CD4-positive, alpha-beta T cell (primary cell): ENCODE measurements at regions not wholly inside any gene's neighbourhood (a gene's known extent, or its start where the extent isn't known, plus 50 kb on each side); places are given as distances from the start of the nearest gene placed in this dataset.

Experiments
- ATAC-seq: fragments of 200-7000 bp; cut with Tn5 transposase; one replicate; pipeline ENCODE4 v1.10.0; 2022; ENCODE audit warnings: mild to moderate bottlenecking; ENCODE audit not compliant: poor library complexity
- CTCF ChIA-PET: fragments of 350-600 bp; sonication (Branson Sonifier 250); formaldehyde crosslinking; loops from one replicate; lab custom pipeline; 2021; ENCODE audit warnings: antibody characterized with exemption, inconsistent platforms; lab: Charles Lee
- POLR2A ChIA-PET: fragments of 350-600 bp; sonication (Branson Sonifier 250); formaldehyde crosslinking; loops from one replicate; lab custom pipeline; 2021; ENCODE audit warnings: antibody characterized with exemption, inconsistent platforms; lab: Charles Lee
- DNase-seq, 14 experiments: peaks; one replicate each; pipeline ENCODE4 v3.0.0-alpha.2; 2013 to 2020; ENCODE audit warnings: mixed read lengths in 2 of 14
- H3K27ac ChIP-seq, 2 donors: one replicate each; pipeline versions ENCODE4 v1.5.1 to v1.7.0; 2013; ENCODE audit warnings: low read length in 2 of 2, low read depth in 1 of 2, mild to moderate bottlenecking in 1 of 2
- H3K27me3 ChIP-seq, 2 experiments: 1 replicate in 1 of 2; 2 replicates in 1 of 2; pipeline versions ENCODE4 v1.6.1 to v1.7.0; 2013; ENCODE audit warnings: low read length in 2 of 2, control low read depth in 1 of 2, mild to moderate bottlenecking in 1 of 2, moderate library complexity in 1 of 2; ENCODE audit not compliant: insufficient read depth in 2 of 2, control insufficient read depth in 1 of 2
- H3K36me3 ChIP-seq: one replicate; pipeline ENCODE4 v1.6.1; 2013; ENCODE audit warnings: low read length, control low read depth; ENCODE audit not compliant: insufficient read depth
- H3K4me1 ChIP-seq: one replicate; pipeline ENCODE4 v1.6.1; 2013; ENCODE audit warnings: low read length, control low read depth; ENCODE audit not compliant: insufficient read depth
- H3K4me3 ChIP-seq: one replicate; pipeline ENCODE4 v1.5.1; 2013; ENCODE audit warnings: mild to moderate bottlenecking, low read length, moderate library complexity
- H3K9me3 ChIP-seq, 2 experiments: 1 replicate in 1 of 2; 2 replicates in 1 of 2; pipeline versions ENCODE4 v1.6.1 to v1.7.0; 2013; ENCODE audit warnings: low read length in 2 of 2, mild to moderate bottlenecking in 2 of 2, control low read depth in 1 of 2, moderate library complexity in 1 of 2; ENCODE audit not compliant: control insufficient read depth in 1 of 2, insufficient read depth in 1 of 2
- H3K27ac Mint-ChIP-seq: one replicate; pipeline ENCODE4 v1.8.0; 2020; ENCODE audit warnings: mixed read lengths
- H3K27me3 Mint-ChIP-seq: one replicate; pipeline ENCODE4 v1.8.0; 2021; ENCODE audit warnings: mixed read lengths
- H3K36me3 Mint-ChIP-seq: one replicate; pipeline ENCODE4 v1.8.0; 2021; ENCODE audit warnings: low read depth, mixed read lengths
- H3K4me1 Mint-ChIP-seq: one replicate; pipeline ENCODE4 v1.8.0; 2021; ENCODE audit warnings: low read depth, mixed read lengths
- H3K4me3 Mint-ChIP-seq: one replicate; pipeline ENCODE4 v1.8.0; 2020; ENCODE audit warnings: mild to moderate bottlenecking, mixed read lengths
- H3K9me3 Mint-ChIP-seq: one replicate; pipeline ENCODE4 v1.8.0; 2020; ENCODE audit warnings: mixed read lengths
- intact Hi-C, 2 experiments: fragments of 100-400 bp; cut with DNase I in 1 of 2; cut with micrococcal nuclease in 1 of 2; formaldehyde crosslinking; loops; one replicate each; pipeline versions ENCODE4 v1.15.1 to v1.9.0; 2023 to 2025; cut with DNase I, micrococcal nuclease
- TF ChIP-seq, protein P1 (sequence below): fragments of 200-600 bp; IDR thresholded peaks from one replicate; pipeline ENCODE4 v1.8.0; 2022; ENCODE audit warnings: antibody characterized with exemption, mild to moderate bottlenecking

DNA sequence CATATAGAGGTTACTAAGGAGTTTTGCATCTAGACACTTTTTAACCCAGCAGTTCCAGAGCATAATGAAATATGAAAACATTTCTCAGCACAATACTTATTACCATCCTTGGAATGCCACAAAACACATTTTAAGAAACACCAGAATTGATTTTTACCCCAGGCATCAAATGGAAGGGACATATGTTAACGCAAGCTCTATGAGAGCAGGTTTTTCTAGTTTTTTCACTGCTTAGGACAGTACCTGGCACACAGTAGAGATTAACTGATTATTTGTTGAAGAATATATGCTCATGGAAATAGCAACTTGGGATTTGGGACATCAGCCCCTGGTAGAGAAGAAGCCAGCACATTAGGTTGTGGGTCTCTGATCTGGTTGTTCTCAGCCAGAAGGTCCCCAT, 67.0 kb upstream of the ARID5B start:
- POLR2A ChIA-PET = interaction anchor here (1.2 kb wide), 1 partner anchor 34 kb away, joined by 3 read pairs; no protein-coding TSS in a partner anchor
- H3K27me3 Mint-ChIP-seq = no peaks in the 10 kb centered on the region
- CTCF ChIA-PET = no interaction called here
- TF ChIP-seq, protein P1, sequence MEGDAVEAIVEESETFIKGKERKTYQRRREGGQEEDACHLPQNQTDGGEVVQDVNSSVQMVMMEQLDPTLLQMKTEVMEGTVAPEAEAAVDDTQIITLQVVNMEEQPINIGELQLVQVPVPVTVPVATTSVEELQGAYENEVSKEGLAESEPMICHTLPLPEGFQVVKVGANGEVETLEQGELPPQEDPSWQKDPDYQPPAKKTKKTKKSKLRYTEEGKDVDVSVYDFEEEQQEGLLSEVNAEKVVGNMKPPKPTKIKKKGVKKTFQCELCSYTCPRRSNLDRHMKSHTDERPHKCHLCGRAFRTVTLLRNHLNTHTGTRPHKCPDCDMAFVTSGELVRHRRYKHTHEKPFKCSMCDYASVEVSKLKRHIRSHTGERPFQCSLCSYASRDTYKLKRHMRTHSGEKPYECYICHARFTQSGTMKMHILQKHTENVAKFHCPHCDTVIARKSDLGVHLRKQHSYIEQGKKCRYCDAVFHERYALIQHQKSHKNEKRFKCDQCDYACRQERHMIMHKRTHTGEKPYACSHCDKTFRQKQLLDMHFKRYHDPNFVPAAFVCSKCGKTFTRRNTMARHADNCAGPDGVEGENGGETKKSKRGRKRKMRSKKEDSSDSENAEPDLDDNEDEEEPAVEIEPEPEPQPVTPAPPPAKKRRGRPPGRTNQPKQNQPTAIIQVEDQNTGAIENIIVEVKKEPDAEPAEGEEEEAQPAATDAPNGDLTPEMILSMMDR = no peak
- no peaks in the 10 kb centered on the region for H3K27me3 ChIP-seq
- H3K27ac ChIP-seq = no peak overlapping the region
- H3K4me3 Mint-ChIP-seq = no peak overlapping the region
- no peak overlapping the region for H3K27ac Mint-ChIP-seq
- no peaks in the 10 kb centered on the region for H3K36me3 ChIP-seq
- H3K4me1 ChIP-seq = no peaks in the 10 kb centered on the region
- DNase-seq (no peak), ATAC-seq (no peak)
- H3K9me3 Mint-ChIP-seq = no peaks in the 10 kb centered on the region
- intact Hi-C loops = loop anchor here (2.0 to 10.0 kb wide), 3 partner anchors 84 to 1020 kb away; no protein-coding TSS in a partner anchor
- H3K9me3 ChIP-seq = no peaks in the 10 kb centered on the region
- H3K4me3 ChIP-seq = no peak overlapping the region
- peaks cover 14% of the 10 kb centered on the region for H3K4me1 Mint-ChIP-seq
- H3K36me3 Mint-ChIP-seq = no peaks in the 10 kb centered on the region

GRCh38 chr10:61835069-61835945, 66.2 kb upstream of the ARID5B start:
- Histone ChIP-seq H3K9me3 (no peaks in the 10 kb centered on the region), H3K27me3 (no peaks in the 10 kb centered on the region), H3K4me3 (no peak overlapping the region), H3K36me3 (no peaks in the 10 kb centered on the region), H3K27ac (no peak overlapping the region), H3K4me1 (no peaks in the 10 kb centered on the region)
- no peaks in the 10 kb centered on the region for H3K36me3 Mint-ChIP-seq
- H3K4me3 Mint-ChIP-seq = no peak overlapping the region
- TF ChIP-seq, protein P1 = peak; percentile 48
- intact Hi-C loops = loop anchor here (2.0 to 10.0 kb wide), 4 partner anchors 83 to 1021 kb away; no protein-coding TSS in a partner anchor
- no peaks in the 10 kb centered on the region for H3K27me3 Mint-ChIP-seq
- H3K4me1 Mint-ChIP-seq = peaks cover 14% of the 10 kb centered on the region
- ChIA-PET CTCF (no interaction called here), POLR2A (no interaction called here)
- peak in 3 of 14 experiments; percentile 41 to 47 (median 41) for DNase-seq
- H3K27ac Mint-ChIP-seq = no peak overlapping the region
- ATAC-seq = no peak
- H3K9me3 Mint-ChIP-seq = no peaks in the 10 kb centered on the region

DNA sequence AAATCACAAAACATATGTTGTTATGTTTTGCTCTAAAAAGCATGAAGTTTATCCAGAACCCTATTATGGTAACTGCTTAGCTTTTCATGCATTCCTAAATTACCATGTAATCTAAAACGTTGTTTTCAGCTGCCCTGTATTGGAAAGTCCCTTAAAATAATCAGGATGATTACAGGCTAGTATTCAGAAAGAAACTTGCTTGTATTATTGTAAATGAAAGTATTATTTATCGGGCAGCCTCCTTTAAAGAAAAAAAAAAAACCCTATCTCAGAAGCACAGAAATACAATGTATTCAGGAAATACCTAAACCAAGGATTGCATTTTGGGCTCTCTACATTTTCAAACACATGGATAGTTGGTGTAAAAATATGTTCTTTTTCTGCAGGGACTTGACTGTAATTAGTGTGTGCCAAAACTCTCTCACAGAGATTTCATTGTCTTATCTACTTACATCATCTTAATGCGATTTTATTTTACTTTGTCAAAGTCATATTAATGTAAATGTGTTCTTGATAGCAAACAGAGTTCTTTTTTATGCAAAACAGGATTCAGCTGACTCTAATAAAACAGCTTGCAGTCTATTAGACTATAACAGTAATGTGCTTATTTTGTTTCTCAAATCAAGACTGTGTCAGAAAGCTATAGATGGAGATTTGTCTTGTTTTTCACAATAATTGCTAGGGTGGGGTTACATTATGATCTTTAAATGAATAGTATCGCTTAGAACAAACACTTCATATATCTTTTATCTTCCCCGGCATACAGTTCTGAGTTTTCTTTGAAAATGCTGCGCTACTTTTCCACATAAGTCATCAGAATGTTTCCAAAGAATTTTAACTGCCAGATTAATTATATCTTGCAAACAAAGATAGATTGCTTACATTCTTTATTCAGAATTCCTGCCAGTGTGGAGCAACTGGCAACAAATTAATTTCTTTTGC, 65.3 kb upstream of the ARID5B start:
- ChIA-PET CTCF (interaction anchor here (0.6 kb wide), 1 partner anchor 1255 kb away, joined by 3 read pairs; no protein-coding TSS in a partner anchor), POLR2A (interaction anchor here (1.1 kb wide), 1 partner anchor 66 kb away, joined by 4 read pairs; no protein-coding TSS in a partner anchor)
- intact Hi-C loops = loop anchor here (2.0 to 10.0 kb wide), 4 partner anchors 84 to 1021 kb away; no protein-coding TSS in a partner anchor
- no peak overlapping the region for H3K4me3 ChIP-seq
- H3K9me3 ChIP-seq = no peaks in the 10 kb centered on the region
- no peak overlapping the region for H3K27ac ChIP-seq
- TF ChIP-seq, protein P1 = no peak
- Mint-ChIP-seq H3K27me3 (no peaks in the 10 kb centered on the region), H3K4me3 (no peak overlapping the region), H3K9me3 (no peaks in the 10 kb centered on the region), H3K4me1 (peaks cover 14% of the 10 kb centered on the region), H3K36me3 (no peaks in the 10 kb centered on the region), H3K27ac (no peak overlapping the region)
- DNase-seq = no peak
- no peaks in the 10 kb centered on the region for H3K36me3 ChIP-seq
- no peak for ATAC-seq
- H3K4me1 ChIP-seq = no peaks in the 10 kb centered on the region
- H3K27me3 ChIP-seq = no peaks in the 10 kb centered on the region
